Non-pigmented ciliary epithelial cell (primary cell): ENCODE measurements at regions not wholly inside any gene's neighbourhood (a gene's known extent, or its start where the extent isn't known, plus 50 kb on each side); places are given as distances from the start of the nearest gene placed in this dataset.

Experiments
- DNase-seq: peaks from one replicate; pipeline ENCODE4 v3.0.0-alpha.2; 2010; ENCODE audit warnings: low read depth

DNA sequence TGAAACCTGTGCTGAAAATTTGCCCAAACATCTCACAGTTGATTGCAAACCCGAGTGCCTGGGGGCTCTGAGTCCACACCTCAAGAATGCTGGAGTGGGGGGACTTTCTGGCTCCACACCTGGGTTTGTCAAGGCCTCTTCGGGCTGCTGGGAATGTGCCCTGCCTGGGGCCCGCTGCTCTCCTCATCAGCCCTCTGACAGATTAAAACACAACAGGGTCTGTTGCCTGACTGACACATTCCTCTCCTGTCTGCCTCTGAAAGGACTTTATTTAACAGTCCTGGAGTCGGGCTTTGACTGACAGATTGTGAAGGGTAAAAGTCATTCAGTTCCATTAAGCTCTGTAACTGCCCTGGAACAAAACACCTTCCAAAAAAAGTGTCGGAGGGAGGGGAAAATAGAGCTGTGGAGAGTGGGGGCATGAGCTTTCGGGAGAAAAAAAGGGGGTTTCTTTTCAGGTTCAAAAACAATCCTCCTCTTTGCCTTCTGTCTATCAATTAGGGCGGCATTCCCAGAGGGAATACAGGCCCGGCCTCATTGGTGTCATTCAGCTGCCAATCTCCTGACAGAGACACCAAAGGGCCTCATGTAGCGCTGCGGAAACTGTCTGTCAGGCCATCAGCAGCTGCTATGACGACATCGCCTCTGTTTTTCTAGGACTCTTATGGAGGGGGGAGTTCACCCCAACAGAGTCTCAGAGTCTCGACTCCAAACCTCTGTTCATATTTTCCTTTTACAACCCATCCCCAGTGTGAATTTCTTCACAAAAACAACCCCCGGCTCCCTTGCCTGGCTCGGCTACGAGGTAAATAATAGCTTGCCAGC, 398.8 kb upstream of the NFE2L3 start:
- no peak for DNase-seq

DNA sequence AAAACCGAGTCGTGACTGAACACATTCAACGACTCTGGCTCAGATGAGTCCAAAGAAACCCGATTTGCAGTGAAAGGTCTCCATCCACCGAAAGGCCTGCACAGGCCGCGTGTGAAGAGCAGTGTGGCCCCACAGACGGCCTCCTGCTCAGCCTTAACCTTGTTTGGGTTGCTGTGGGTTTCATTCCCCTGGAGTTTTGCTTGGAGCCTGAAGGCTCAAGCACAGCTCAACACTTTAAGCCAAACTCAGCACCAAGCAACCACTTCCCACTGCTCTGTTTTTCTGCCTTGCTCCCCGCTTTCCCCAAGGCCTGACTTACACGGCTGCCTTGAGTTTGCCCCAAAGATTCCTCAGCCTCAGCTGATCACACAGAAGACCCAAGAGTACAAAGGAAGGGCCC, 398.2 kb upstream of the NFE2L3 start:
- no peak for DNase-seq

DNA sequence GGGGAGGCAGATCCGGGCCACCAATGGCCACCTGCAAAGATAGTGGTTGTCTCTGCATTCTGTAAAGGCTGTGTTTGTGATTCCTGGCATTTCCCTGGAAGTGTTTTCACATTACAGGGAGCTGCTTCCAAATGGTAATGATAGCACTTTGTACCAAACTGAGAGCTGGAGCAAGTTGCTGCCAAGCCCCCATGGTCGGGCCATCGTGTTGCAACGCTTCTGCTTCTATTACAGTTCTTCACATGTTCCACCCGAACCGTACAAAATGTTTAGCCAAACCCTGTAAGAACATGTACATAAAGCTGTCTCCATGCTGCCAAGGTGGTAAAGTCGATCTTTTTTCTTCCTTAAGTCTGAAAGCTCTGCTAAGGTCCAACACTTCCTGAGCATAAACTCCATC, 397.7 kb upstream of the NFE2L3 start:
- no peak for DNase-seq

DNA sequence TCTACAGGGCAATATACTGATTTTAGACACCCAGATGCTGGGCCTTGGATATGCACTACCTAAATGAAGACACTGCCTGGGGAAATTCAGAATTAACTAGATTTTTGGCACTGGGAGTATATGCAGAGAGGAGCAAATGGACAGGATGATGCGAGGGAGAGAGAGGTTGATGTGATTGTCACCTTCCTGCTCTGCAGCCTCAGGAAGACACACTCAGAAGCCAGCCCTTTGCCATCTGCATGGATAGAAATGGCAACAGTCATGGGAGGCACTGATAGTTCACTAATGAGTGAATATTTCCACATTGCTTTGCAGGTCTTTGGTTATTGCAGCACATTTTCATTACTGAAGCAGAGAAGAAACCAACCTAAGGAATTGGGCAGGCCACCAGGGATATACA, 397.2 kb upstream of the NFE2L3 start:
- DNase-seq: no peak

DNA sequence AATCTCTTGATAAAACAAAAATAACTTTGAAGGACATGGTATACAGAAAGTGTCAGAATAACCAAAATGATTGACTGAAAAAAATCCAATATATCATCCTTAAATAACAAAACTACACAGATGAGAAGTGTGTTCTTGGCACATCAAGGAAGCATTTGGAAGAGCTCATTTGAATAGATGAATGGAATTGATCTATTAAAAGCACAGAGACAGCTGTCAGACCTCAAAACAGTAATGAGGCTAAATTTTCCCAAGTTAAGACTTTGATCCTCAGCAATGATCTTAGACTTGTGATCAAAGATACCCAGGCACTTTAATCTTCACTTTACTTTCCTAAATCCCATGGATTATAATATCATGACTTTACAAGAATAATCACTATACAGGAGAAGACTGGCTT, 395.4 kb upstream of the NFE2L3 start:
- no peak for DNase-seq

DNA sequence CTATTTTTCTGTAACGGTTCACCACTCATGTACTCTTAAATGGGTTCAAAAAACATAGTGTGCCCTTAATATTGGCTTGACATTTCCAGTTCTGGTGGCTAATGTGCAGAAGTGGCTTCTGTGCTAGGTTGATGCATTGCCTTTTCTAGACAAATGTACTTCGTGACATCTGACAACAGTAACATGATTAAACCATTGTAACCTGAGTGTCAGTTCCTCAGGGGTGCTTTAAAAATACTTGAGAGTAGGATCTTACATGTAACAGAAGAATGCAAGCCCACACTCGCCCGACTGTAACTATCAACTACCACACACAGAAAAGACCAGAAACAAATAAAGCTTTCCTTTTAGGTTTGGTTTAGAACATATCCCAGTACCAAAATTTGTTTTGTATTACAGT, 393.4 kb upstream of the NFE2L3 start:
- DNase-seq: no peak

DNA sequence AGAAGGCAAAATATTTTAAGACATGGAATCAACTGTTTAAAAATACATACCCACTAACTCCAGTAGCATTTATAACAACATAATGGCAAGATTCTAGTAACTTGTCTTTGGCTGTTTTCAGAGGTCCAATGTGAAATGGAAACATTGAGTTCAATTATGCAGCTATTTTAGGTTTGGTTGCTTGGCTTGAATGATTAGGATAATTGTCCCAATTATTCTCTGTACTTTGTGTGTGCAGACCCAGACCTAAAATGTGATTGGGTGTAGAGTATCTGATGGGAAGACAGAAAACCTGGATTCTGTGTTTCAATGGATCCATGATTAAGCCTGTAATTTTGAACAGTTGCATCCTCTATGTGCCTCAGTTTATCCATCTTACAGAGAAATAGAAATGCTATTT, 392.7 kb upstream of the NFE2L3 start:
- no peak for DNase-seq

DNA sequence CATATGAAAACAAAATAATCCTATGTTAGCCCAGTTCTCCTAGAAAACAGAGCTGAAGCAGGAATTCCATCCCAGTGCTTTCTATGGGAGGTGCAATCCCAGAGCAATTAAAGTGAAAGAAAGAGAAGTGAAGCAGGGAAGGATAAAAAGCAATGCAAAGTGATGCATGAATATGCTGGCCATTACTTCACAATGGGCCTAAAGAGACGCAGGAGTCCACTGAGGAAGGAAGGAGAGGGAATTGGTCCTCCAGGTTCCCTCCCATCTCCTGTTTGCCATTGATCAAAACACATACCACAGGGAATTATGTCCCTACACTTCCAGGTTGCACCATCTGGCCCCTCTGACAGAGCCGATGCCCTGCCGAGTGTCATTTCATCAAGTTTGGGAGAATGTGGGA, 392.2 kb upstream of the NFE2L3 start:
- no peak for DNase-seq

DNA sequence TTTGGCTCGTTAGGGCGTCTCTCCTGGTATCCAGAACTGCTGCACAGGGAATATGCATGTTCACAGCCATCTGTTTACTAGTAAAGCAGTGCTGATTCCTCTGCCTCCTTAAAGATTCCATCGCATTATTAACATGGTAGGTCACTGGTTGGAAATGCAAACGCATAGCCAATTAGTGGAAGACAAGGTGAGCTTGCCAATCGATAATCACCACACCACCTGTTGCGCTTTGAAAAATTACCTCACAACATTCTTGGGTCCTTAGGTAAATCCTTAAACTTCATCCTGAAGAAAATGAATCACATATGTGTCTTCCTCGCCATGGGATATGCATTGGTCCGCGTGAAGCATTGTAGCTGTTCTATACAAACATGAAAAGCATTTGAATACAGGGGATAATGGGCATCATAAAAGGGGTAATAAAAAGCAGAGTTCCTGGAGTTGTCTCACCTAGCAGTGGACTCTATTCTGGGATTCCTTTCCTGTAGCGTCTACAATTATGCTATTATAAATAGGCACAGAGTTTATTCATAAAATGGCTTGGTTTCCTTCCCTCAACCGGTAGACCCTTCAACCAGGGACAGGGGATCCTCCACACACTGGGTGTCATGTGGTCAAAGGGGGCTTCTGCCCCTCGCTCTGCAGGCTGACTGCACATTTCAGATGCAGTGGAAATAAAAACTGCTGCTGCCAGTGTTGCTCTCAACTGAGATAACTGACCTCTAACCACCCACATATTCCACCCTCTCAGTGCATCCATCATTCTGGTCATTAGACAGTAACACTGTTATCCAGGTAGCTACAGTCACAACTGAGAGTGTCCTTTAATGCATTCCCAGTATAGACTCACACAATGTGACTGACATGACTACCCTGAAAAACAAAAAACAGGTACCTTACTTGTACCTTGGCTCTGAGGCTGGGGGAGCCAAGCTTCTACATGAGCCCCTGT, 389.2 kb upstream of the NFE2L3 start:
- no peak for DNase-seq

DNA sequence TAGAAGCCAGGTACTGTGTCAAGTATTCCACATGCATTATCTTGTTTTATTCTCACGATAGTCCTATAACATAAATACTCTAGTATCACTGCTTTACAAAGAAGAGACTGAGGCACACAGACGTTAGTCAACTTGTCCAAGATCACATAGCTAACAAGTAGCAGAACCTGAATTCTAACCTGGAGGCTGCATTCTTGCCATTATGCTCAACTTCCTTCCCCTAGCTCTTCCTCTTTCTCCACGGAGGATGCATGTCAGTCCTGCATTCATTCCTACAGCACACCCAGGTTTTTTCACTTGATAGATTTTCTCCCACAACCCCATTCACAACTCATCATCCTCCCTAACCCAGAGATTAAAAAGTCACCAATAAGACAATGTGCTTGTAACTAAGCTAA, 388.5 kb upstream of the NFE2L3 start:
- no peak for DNase-seq

DNA sequence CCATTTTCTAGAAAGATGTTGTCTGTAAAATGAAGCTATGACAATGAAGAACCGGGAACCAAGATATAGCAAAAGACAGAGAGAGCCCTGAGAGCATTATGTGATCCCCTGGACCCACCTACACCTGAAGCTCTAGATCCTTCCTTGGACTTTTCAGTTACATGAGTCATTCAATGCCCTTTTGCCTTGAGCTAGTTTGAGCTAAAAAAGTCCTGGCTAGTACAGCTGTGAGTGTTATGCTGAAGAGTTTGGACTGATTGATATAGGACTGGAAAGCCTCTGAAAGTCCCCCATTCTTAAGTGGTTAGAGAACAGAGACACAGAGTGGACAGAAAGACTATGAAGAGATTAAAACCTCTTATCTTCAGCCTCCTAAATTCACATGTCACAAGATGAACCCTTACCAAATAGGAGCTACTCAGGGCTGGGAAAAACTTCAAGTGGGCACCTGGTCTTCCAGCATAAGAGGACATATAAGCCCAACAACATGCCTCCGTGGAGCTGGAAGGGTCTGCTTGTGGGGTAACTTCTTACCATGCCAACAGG, 386.8 kb upstream of the NFE2L3 start:
- DNase-seq: no peak

DNA sequence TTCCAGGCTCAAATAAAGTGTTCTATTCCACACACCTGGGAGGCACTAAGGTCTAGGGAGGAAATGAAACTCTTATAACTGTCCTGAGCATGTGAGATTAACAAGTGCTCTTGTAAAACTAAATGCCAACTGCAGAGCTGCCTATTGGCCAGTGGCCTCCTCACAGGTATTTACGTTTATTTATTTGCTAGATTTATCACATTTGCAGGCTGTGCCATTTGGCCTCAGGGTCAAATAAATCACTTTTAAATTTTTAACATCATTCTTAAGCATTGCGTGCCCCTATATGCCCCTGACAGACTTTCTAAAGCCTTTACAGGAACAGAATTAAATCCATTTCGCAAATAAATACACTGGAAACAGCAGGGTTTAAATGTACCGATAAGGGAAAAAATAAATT, 381.8 kb upstream of the NFE2L3 start:
- DNase-seq: no peak

DNA sequence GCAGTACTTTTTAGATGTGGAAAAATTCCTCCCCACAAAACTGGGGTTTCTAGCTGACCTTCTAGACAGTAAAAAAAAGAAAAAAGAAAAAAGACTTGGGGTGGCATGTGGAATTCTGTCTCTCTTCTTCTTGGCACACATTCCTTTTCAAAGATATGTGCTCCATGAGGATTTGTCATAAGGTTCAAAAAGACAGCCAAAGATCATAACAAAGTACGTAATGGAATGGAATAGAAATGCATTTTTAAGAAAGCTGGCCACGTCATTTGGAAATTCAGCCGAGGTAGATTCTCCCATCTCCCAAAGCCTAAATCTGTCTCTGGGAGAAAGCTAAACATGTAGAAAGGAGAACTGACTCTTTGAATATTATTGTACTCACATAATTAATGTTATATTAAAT, 381.3 kb upstream of the NFE2L3 start:
- DNase-seq: no peak

DNA sequence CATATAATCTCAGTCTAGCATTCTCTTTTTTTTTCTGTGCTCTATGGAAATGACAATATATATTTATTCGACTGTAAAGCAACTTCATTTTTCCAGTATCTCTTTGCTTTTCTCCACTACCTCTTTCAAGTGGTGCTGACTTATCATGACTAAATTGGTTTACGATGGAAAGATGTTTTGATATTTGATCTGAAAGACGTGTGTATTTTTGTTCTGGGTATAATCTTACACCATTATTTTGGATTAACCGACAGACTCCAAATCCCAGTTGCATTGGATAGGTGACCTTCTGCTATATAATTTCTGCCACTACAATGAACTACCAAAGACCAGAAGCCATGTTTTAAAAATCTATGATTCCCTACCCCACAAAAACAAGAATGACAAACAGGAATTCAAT, 380.5 kb upstream of the NFE2L3 start:
- no peak for DNase-seq

DNA sequence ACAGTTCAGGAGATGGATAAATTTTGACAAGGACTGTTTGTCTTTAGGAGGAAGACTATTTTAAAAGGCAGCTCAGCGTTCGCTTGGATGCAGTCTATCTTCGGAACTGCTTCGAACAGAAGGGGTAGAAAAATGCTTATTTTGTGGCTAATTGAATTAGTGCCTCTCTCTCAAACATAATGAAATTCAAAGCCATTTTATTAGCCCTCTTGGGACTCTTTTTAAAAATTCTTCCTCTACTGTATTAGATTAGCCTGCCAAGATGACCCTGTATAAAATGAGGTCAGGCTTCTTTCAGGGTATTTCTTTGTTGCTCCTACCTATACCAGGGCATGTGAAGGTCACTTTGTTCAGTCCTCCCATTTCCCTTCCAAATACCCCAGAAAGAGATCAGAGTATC, 379.2 kb upstream of the NFE2L3 start:
- no peak for DNase-seq

DNA sequence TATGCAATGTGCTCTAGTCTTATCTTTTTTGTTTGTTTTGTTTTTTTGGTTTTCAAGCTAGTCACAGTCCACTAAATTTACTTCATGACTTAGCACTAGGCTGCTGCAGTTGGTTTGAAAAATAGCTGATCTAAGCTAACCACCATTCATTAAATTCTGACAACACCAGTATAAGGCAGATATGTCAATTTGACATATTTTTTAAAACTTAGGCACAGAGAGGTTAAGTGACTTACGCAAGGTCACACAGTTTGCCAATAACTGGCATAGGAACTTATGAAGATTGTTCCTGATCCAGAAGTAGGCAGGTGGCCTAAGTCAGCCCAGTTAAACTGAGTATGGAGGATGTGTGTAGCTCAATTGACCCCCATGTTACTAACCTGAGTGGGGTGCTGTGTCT, 377.3 kb upstream of the NFE2L3 start:
- DNase-seq: no peak

DNA sequence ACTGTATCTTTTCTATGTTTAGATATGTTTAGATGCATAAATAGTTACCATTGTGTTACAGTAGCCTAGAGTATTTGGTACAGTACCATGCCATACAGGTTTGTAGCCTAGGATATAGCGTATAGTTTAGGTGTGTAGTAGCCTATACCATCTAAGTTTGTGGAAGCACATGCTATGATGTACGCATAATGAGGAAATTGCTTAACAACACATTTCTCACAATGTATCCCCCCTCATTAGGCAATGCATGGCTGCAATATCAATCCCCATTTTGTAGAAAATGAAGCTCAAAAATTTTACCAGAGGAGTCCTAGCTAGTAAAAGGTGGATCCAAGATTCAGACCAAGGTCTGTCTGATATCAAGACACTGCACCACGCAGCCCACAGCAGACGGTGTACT, 376.4 kb upstream of the NFE2L3 start:
- DNase-seq: no peak

DNA sequence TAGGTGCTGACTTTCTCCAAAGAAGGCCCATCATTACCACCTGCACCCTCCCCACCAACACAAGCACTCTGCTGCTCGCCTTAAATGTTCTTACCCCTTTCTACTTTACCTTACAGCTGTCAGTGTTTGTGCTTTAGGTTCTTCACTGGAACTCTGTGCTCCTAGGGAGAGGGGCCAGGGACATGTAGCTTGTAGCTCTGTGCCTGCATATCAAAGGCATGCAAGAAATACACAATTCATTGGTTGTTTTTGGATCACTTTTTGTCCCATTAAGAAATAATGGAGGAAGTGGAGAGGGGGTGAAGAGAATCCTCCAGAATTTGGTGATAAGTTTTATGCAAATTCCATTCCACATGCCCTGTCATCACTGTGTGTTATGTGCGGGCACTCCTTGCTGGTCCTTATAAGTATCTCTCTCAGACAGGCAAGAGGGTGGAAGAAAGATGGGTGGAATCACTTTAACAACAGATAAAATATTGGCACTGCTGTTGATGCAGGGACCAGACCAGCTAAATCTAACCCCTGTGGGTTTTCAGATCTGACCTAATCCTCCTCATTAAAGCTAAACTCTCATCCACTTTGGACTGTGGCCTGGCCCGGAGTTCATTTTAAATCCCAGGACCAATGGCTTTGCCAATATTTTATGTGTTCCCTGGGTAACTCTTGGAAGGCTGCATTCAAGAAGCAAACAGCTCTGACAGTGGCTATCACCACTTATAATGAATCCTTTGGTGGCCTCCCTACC, 375.8 kb upstream of the NFE2L3 start:
- no peak for DNase-seq

DNA sequence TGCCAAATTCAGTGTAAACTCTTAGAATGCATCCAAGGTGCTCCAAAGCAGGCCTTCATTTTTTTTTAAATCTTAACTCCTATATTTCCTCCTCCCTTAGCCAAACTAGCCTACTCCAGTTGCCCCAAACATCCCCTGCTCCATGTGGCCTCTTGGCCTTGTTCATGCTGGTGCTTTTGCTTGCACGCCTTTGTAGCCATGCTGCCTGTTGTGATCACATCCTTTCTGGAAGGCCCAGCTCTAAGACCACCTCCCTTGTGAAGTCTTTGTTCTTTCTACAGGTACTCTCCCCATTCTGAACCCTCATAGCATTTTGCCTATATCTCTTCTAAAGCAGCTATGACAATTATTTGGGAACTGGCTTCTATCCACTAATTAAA, 375.3 kb upstream of the NFE2L3 start:
- no peak for DNase-seq

DNA sequence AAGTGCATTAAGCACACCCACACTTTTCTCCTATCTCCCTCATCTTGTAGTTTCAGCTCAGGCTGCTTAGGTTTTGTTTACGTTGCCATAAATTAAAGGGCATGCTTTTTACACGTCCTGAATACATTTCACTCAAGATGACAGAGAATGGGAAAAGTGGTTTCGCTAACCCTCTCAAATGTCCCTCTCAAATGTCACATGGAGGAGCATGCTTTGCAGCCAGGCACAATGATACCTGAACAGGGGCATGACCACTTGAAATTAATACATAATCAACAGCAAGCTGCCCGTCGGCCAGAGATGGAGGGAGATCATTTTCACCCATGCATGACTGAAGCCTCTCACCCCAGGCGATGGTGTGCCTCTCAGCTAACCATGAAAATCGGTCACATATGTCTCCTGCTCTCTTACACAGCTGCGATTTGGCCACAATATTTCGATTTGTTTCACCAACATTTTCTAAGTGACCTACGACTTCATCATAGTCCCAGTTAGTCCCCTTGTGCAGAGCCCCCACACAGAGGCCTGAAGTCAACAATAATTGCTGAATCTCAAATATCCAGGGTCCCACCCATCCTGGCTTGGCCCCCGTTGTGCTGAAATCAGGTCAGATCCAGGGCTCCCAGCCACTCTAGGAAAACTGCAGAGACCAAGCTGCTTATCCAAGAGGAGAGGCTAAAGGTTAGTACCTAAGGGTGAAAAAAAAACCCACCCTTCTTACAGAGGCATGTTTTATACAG, 373.9 kb upstream of the NFE2L3 start:
- no peak for DNase-seq

DNA sequence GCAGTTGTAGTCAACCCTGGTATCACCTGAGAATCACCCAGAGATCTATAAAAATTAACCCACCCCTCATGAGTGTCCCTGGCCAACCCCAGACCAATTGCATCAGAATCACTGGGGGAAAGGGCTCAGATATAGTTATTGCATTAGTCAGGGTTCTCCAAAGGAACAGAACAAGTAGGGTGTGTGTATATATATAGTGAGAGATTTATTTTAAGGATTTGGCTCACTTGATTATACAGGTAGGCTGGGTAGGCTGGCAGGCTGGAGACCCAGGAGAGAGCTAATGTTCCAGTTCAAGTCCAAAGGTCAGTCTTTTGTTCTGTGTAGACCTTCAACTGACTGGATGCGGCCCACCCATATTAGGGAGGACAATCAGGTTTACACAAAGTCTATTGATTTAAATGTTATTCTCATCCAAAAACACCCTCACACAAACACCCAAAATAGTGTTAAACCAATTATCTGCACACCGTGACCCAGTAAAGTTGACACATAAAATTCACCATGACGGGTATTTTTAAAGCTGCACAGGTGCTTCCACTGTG, 372.9 kb upstream of the NFE2L3 start:
- DNase-seq: no peak
